ENCODE measurements at regions not wholly inside any gene's neighbourhood (a gene's known extent, or its start where the extent isn't known, plus 50 kb on each side); places are given as distances from the start of the nearest gene placed in this dataset.

DNA sequence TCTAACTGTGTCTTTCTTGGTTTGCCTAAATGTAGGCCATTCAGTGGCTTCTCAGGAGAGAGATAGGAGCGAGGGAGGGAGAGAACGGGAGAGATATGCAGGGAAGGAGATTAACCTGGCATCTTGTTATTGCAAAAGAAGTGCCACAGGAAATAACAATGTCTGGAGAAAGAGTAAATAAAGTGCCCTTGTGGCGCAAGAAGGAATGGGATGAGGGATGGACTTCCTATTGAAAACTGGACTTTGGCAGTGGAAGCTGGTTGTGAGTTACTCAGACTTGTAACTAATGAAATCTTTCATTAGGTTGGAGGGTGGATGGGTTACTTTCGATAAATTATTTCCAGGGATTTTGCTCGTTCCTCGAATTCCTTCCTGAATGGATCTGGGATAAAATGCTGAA is 136.1 kb downstream of the LACC1 start:
- Histone ChIP-seq H3K27ac (no peak overlapping the region), H3K36me3 (no peaks in the 10 kb centered on the region), H3K4me1 (peaks cover 0 to 19% (median 3%) of the 10 kb centered on the region in 4 donors), H3K9me3 (no peaks in the 10 kb centered on the region), H3K27me3 (no peaks in the 10 kb centered on the region), H3K4me3 (no peak overlapping the region)
- no peak for DNase-seq (ENCODE audit: low spot score in 2 of 2)
- WGBS, 2 donors = 88 to 94% methylated on average over 6 of the region's 6 CpGs
- TF ChIP-seq, protein P1, sequence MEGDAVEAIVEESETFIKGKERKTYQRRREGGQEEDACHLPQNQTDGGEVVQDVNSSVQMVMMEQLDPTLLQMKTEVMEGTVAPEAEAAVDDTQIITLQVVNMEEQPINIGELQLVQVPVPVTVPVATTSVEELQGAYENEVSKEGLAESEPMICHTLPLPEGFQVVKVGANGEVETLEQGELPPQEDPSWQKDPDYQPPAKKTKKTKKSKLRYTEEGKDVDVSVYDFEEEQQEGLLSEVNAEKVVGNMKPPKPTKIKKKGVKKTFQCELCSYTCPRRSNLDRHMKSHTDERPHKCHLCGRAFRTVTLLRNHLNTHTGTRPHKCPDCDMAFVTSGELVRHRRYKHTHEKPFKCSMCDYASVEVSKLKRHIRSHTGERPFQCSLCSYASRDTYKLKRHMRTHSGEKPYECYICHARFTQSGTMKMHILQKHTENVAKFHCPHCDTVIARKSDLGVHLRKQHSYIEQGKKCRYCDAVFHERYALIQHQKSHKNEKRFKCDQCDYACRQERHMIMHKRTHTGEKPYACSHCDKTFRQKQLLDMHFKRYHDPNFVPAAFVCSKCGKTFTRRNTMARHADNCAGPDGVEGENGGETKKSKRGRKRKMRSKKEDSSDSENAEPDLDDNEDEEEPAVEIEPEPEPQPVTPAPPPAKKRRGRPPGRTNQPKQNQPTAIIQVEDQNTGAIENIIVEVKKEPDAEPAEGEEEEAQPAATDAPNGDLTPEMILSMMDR (IDR thresholded peaks at IDR 0.05) = no peak
- TF ChIP-seq EP300 (IDR thresholded peaks at IDR 0.05) (no peak), POLR2A (IDR thresholded peaks at IDR 0.05) (no peak)

DNA sequence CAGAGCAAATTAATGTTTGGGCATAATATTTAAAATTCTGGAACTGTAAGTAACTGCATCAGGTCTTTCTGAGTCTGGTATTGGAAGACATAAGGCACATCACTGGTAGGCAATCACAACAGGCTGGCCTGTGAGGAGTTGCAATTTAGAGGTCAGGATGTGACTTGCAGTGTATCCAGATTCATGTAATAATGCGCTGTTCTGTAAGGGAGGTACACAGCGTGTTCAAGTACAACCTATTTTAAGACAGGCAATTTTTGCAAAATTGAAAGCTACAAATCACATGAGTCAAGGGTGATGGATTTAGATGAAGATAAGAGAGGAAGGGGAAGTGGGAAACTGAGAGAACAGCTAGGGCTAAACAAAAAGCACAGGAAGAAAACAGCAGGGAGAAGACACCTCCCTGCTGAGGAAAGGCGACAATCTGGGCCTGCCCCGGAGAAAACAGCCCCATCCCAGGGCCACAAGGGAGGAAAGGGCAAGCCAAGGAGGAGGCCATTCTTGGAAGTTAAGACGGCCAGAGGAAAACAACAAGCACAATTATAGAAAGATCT is 138.1 kb downstream of the LACC1 start:
- no peak overlapping the region for H3K27ac ChIP-seq
- H3K4me1 ChIP-seq = peaks cover 0 to 30% (median 3%) of the 10 kb centered on the region in 4 donors
- TF ChIP-seq EP300 (IDR thresholded peaks at IDR 0.05) (no peak), POLR2A (IDR thresholded peaks at IDR 0.05) (no peak)
- TF ChIP-seq, protein P1 (IDR thresholded peaks at IDR 0.05) = no peak
- H3K9me3 ChIP-seq = no peaks in the 10 kb centered on the region
- H3K27me3 ChIP-seq = no peaks in the 10 kb centered on the region
- DNase-seq (ENCODE audit: low spot score in 2 of 2) = no peak
- WGBS, 2 donors = 42 to 48% methylated on average over 5 of the region's 5 CpGs
- no peaks in the 10 kb centered on the region for H3K36me3 ChIP-seq
- H3K4me3 ChIP-seq = no peak overlapping the region

DNA sequence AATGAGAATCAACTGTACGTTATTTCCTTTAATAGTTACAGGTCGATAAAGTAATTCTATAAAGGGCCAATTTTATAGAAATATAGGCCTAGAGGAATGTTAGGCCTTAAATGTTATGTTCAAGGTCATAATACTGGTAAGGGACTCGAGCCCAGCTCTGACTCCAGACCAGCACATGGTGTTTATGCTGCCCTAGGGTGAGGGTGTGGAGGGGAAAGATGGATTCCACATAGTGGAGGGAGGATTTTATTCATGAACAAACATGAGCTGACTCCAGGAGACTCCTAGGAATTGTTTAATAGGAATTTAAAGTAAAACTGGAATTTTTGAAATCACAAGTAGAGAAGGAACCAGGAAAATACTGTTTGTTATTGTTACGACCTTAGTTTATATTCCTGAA is 139.9 kb downstream of the LACC1 start:
- H3K36me3 ChIP-seq = no peaks in the 10 kb centered on the region
- TF ChIP-seq EP300 (IDR thresholded peaks at IDR 0.05) = no peak
- TF ChIP-seq, protein P1 (IDR thresholded peaks at IDR 0.05) = no peak
- no peak for TF ChIP-seq POLR2A (IDR thresholded peaks at IDR 0.05)
- H3K4me1 ChIP-seq = peaks cover 0 to 21% (median 0%) of the 10 kb centered on the region in 4 donors
- no peak overlapping the region for H3K27ac ChIP-seq
- H3K27me3 ChIP-seq = no peaks in the 10 kb centered on the region
- no peaks in the 10 kb centered on the region for H3K9me3 ChIP-seq
- WGBS, 2 donors = 53 to 64% methylated on average over 4 of the region's 4 CpGs
- no peak for DNase-seq (ENCODE audit: low spot score in 2 of 2)
- no peak overlapping the region for H3K4me3 ChIP-seq

DNA sequence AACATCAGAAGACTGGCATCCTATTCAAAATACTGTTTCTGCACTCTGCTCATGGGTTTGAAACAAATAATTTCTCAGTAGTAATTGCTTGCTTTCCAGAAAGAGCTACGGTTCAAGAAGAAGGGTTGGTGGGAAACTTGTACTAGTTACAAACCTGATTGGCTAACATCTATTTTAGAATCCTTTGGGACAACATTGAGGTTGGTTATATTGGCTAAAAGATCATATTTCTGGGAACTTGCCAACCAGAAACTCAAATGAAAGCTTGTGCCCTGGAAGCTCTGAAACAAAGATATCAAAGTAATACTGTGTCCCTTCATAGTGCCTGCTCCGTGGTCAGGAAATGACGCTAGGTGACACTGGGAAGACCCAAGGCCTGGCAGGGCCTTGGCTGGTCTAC is 141.7 kb downstream of the LACC1 start:
- H3K4me1 ChIP-seq = peaks cover 0 to 21% (median 0%) of the 10 kb centered on the region in 4 donors
- WGBS, 2 donors = 31 to 32% methylated on average over 3 of the region's 3 CpGs
- H3K27ac ChIP-seq = peak overlapping the region in 1 of 4 donors; percentile 38
- no peaks in the 10 kb centered on the region for H3K36me3 ChIP-seq
- DNase-seq (ENCODE audit: low spot score in 2 of 2) = no peak
- H3K27me3 ChIP-seq = no peaks in the 10 kb centered on the region
- no peaks in the 10 kb centered on the region for H3K9me3 ChIP-seq
- H3K4me3 ChIP-seq = no peak overlapping the region
- TF ChIP-seq EP300 (IDR thresholded peaks at IDR 0.05) (no peak), POLR2A (IDR thresholded peaks at IDR 0.05) (no peak)
- TF ChIP-seq, protein P1 (IDR thresholded peaks at IDR 0.05) = no peak

DNA sequence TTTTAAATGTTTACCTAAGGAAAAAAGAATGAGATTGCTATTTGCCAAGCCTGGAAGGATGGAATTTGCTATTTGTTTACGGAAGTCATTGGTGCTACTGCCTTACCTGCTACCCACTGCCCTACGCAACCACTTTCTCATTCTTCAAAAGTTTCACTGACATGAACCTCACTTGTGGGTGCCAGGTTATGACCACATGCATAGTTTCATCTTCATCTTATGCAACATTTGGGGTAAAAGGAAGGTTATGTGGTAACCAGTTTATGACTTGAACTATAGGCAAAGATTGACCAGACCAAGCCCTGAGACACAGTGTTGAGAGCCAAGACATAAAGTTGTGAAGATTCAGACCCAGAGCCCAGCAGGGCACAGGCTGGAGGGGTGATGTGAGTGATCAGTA is 142.5 kb downstream of the LACC1 start:
- TF ChIP-seq, protein P1 (IDR thresholded peaks at IDR 0.05) = no peak
- no peak for TF ChIP-seq EP300 (IDR thresholded peaks at IDR 0.05)
- no peak for TF ChIP-seq POLR2A (IDR thresholded peaks at IDR 0.05)
- Histone ChIP-seq H3K4me3 (no peak overlapping the region), H3K9me3 (no peaks in the 10 kb centered on the region), H3K27ac (no peak overlapping the region), H3K36me3 (no peaks in the 10 kb centered on the region), H3K4me1 (peaks cover 0 to 21% (median 0%) of the 10 kb centered on the region in 4 donors), H3K27me3 (no peaks in the 10 kb centered on the region)
- 68 to 87% methylated on average over 2 of the region's 2 CpGs for whole genome bisulfite sequencing, 2 donors
- DNase-seq (ENCODE audit: low spot score in 2 of 2) = no peak

All from tibial nerve (tissue), 4 donors.